Esophagus squamous epithelium (tissue), 5 donors: ENCODE measurements at regions not wholly inside any gene's neighbourhood (a gene's known extent, or its start where the extent isn't known, plus 50 kb on each side); places are given as distances from the start of the nearest gene placed in this dataset.

ENCODE experiments used
- DNase-seq: peaks from one replicate; lab custom pipeline; 2025; lab: John Stamatoyannopoulos, UW
- H3K27ac ChIP-seq, 4 donors: fragments of 200-600 bp; sonication (generic); one replicate each; pipeline ENCODE4 v1.5.1; 2016 to 2019; ENCODE audit warnings: mild to moderate bottlenecking in 1 of 4
- H3K27me3 ChIP-seq, 4 donors: fragments of 200-600 bp; sonication (generic); 1 replicate in 3 of 4; 2 replicates in 1 of 4; pipeline versions ENCODE4 v1.5.1 to v1.6.0; 2017 to 2021; ENCODE audit warnings: antibody characterized with exemption in 1 of 4
- H3K36me3 ChIP-seq, 3 donors: fragments of 200-600 bp; sonication (generic); one replicate each; pipeline ENCODE4 v1.5.1; 2016 to 2019
- H3K4me1 ChIP-seq, 3 donors: fragments of 200-600 bp; sonication (generic); one replicate each; pipeline ENCODE4 v1.5.1; 2017 to 2019
- H3K4me3 ChIP-seq, 4 donors: fragments of 200-600 bp; sonication (generic); 1 replicate in 3 of 4; 2 replicates in 1 of 4; pipeline ENCODE4 v1.5.1; 2016 to 2019; ENCODE audit warnings: mild to moderate bottlenecking in 2 of 4, moderate library complexity in 1 of 4
- H3K9me3 ChIP-seq, 3 donors: fragments of 200-600 bp; sonication (generic); one replicate each; pipeline ENCODE4 v1.5.1; 2016 to 2019
- CTCF ChIP-seq, 6 experiments: fragments of 450-650 bp in 4 of 6; fragments of 200-600 bp in 2 of 6; sonication (generic) in 2 of 6; IDR thresholded peaks; one replicate each; pipeline ENCODE4 v1.5.1; 2016 to 2019; ENCODE audit warnings: antibody characterized with exemption in 6 of 6, mild to moderate bottlenecking in 4 of 6, moderate library complexity in 4 of 6
- POLR2A ChIP-seq, 4 donors: fragments of 450-650 bp; IDR thresholded peaks; one replicate each; pipeline ENCODE4 v1.6.1; 2017; ENCODE audit warnings: antibody characterized with exemption in 4 of 4, mild to moderate bottlenecking in 4 of 4, moderate library complexity in 3 of 4
- WGBS, 2 donors: methylation state at CpG; one replicate each; pipeline ENCODE4 v1.1.5; 2018; 5-methylcytosine and 5-hydroxymethylcytosine counted together
- intact Hi-C: fragments of 100-400 bp; cut with DNase I; formaldehyde crosslinking; loops from one replicate; pipeline ENCODE4 v1.15.0; 2022
- donor health status: DM: yes; HTN: yes; CAD: no.

DNA sequence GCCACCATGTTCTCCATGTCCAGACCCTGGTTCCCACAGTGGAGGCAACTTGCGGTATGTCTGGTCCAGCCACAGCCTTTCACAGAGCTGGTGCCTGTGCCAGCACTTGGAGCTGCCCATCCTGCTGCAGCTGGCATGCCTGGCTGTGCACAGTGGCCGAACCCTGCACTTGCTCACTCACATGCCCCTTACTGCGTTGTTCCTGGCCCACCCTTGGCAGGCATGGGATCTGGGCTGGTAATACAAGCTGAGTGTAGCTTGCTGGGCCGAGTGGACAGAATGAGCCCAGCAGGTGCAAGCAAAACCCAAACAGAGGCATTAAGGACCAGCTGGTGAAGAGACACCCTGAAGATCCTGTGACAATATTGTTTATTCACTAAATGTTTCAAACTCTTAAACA lies 583.9 kb upstream of the SLITRK6 start:
- Histone ChIP-seq H3K4me1 (no peaks in the 10 kb centered on the region), H3K27me3 (no peaks in the 10 kb centered on the region), H3K36me3 (no peaks in the 10 kb centered on the region), H3K27ac (no peak overlapping the region), H3K9me3 (no peaks in the 10 kb centered on the region), H3K4me3 (no peak overlapping the region)
- intact Hi-C loops, result no loop called here
- DNase-seq, result no peak
- WGBS, 2 donors, result 50 to 58% methylated on average over 1 to 2 of the region's 4 CpGs
- TF ChIP-seq POLR2A (IDR thresholded peaks at IDR 0.05) (no peak), CTCF (IDR thresholded peaks at IDR 0.05) (no peak)

- WGBS, 2 donors, result 21 to 30% methylated on average over 2 of the region's 2 CpGs
- H3K9me3 ChIP-seq, result no peaks in the 10 kb centered on the region
- DNase-seq, result no peak
- no peaks in the 10 kb centered on the region for H3K4me1 ChIP-seq
- intact Hi-C loops, result no loop called here
- no peak overlapping the region for H3K27ac ChIP-seq
- TF ChIP-seq CTCF (IDR thresholded peaks at IDR 0.05) (no peak), POLR2A (IDR thresholded peaks at IDR 0.05) (no peak)
- no peaks in the 10 kb centered on the region for H3K36me3 ChIP-seq
- H3K4me3 ChIP-seq, result no peak overlapping the region
- no peaks in the 10 kb centered on the region for H3K27me3 ChIP-seq
Observed at GRCh38 chr13:86383561-86383960, 584.3 kb upstream of the SLITRK6 start.

- H3K4me3 ChIP-seq, result no peak overlapping the region
- no peaks in the 10 kb centered on the region for H3K36me3 ChIP-seq
- TF ChIP-seq POLR2A (IDR thresholded peaks at IDR 0.05), result no peak
- TF ChIP-seq CTCF (IDR thresholded peaks at IDR 0.05), result no peak
Observed at GRCh38 chr13:86397635-86398034, 598.4 kb upstream of the SLITRK6 start.

DNA sequence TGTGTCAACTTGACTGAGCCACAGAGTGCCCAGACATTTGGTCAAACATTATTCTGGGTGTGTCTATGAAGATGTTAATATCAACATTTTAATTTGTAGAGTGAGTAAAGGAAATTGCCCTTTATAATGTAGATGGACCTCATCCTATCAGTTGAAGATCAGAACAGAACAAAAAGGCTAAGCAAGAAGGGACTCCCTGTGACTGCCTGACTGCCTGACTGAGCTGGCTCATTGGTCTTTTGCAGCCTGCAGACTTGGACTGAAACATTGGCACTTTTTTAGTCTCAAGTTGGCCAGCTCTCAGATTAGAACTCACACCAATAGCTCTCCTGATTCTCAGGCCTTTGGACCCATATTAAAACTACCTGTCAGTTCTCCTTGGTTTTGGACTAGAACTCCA lies 600.4 kb upstream of the SLITRK6 start:
- intact Hi-C loops, result no loop called here
- no peaks in the 10 kb centered on the region for H3K36me3 ChIP-seq
- H3K27ac ChIP-seq, result no peak overlapping the region
- DNase-seq, result no peak
- no peaks in the 10 kb centered on the region for H3K27me3 ChIP-seq
- H3K4me1 ChIP-seq, result no peaks in the 10 kb centered on the region
- TF ChIP-seq POLR2A (IDR thresholded peaks at IDR 0.05) (no peak), CTCF (IDR thresholded peaks at IDR 0.05) (no peak)
- no peak overlapping the region for H3K4me3 ChIP-seq
- no peaks in the 10 kb centered on the region for H3K9me3 ChIP-seq

More at GRCh38 chr13:86397635-86398034, 598.4 kb upstream of the SLITRK6 start:
- 83 to 86% methylated on average over 1 of the region's 1 CpG for WGBS, 2 donors
- Histone ChIP-seq H3K4me1 (no peaks in the 10 kb centered on the region), H3K27ac (no peak overlapping the region), H3K9me3 (no peaks in the 10 kb centered on the region), H3K27me3 (no peaks in the 10 kb centered on the region)
- no peak for DNase-seq
- intact Hi-C loops, result no loop called here

DNA sequence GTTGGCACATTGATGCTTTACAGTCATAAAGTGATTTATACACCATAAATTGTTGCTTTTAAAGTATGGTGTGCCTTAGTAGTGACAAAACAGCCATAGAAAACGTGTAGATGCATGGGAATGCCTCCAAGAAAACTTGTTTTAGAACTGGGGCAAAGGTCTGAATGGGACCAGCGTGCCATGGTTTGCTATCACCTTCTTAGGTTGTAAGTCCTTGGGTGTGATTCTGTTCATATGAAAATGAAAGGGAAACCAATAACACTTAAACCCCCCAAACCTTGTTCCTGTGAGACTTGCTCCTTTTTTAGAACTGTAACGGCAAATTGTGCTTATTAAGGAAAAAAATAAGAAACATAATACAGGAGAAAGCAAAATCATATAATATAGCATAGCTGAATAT lies 603.3 kb upstream of the SLITRK6 start:
- 43 to 48% methylated on average over 3 of the region's 3 CpGs for WGBS, 2 donors
- H3K27me3 ChIP-seq, result no peaks in the 10 kb centered on the region
- no peaks in the 10 kb centered on the region for H3K9me3 ChIP-seq
- intact Hi-C loops, result no loop called here
- H3K4me1 ChIP-seq, result no peaks in the 10 kb centered on the region
- no peak for DNase-seq
- H3K27ac ChIP-seq, result no peak overlapping the region
- H3K36me3 ChIP-seq, result no peaks in the 10 kb centered on the region
- TF ChIP-seq CTCF (IDR thresholded peaks at IDR 0.05), result no peak
- TF ChIP-seq POLR2A (IDR thresholded peaks at IDR 0.05), result no peak
- H3K4me3 ChIP-seq, result no peak overlapping the region
